Right lobe of liver (tissue), 6 donors: ENCODE measurements at regions not wholly inside any gene's neighbourhood (a gene's known extent, or its start where the extent isn't known, plus 50 kb on each side); places are given as distances from the start of the nearest gene placed in this dataset.
A peak's percentile ranks its signal among the peaks of the same experiment; 100 is the strongest.

Experiments
- ATAC-seq, 4 donors: fragments of 200-7000 bp; cut with Tn5 transposase; one replicate each; pipeline ENCODE4 v1.9.1; 2020; ENCODE audit warnings: mild to moderate bottlenecking in 4 of 4, moderate library complexity in 4 of 4
- DNase-seq, 3 donors: peaks; one replicate each; pipeline ENCODE4 v3.0.0-alpha.2; 2020
- H3K27ac ChIP-seq, 3 donors: fragments of 200-600 bp; one replicate each; pipeline ENCODE4 v1.8.0; 2022
- H3K27me3 ChIP-seq, 2 donors: fragments of 200-600 bp; one replicate each; pipeline ENCODE4 v1.8.0; 2022
- H3K36me3 ChIP-seq, 4 donors: fragments of 200-600 bp; sonication (generic) in 1 of 4; one replicate each; pipeline versions ENCODE4 v1.5.1 to v1.8.0; 2017 to 2022; ENCODE audit warnings: control low read depth in 1 of 4
- H3K4me1 ChIP-seq, 4 donors: fragments of 200-600 bp; sonication (generic) in 1 of 4; one replicate each; pipeline versions ENCODE4 v1.5.1 to v1.8.0; 2017 to 2022; ENCODE audit warnings: control low read depth in 1 of 4
- H3K4me3 ChIP-seq, 3 donors: fragments of 200-600 bp; one replicate each; pipeline ENCODE4 v1.8.0; 2022
- H3K9me3 ChIP-seq, 4 donors: fragments of 200-600 bp; sonication (generic) in 1 of 4; one replicate each; pipeline versions ENCODE4 v1.5.1 to v1.8.0; 2017 to 2022; ENCODE audit warnings: control low read depth in 1 of 4
- POLR2A ChIP-seq: fragments of 450-650 bp; IDR thresholded peaks from one replicate; pipeline ENCODE4 v1.6.1; 2017; ENCODE audit warnings: antibody characterized with exemption, mild to moderate bottlenecking
- WGBS: methylation state at CpG from one replicate; pipeline ENCODE4 v1.1.6; 2018; ENCODE audit warnings: low coverage, low lambda C conversion rate; ENCODE audit not compliant: insufficient coverage; ENCODE audit errors: missing lambda C conversion rate; 5-methylcytosine and 5-hydroxymethylcytosine counted together
- intact Hi-C, 2 donors: fragments of 100-400 bp; cut with DNase I; formaldehyde crosslinking; loops; one replicate each; pipeline versions ENCODE4 v1.11.2 to v1.14.1; 2022
- TF ChIP-seq, protein P1 (sequence below), 4 donors: fragments of 200-600 bp in 3 of 4; fragments of 450-650 bp in 1 of 4; IDR thresholded peaks; one replicate each; pipeline versions ENCODE4 v1.5.1 to v1.8.0; 2016 to 2022; ENCODE audit warnings: antibody characterized with exemption in 4 of 4, mild to moderate bottlenecking in 2 of 4
- donor health status: DM: no; HTN: yes; CAD: no.
- donor health status: DM: no; HTN: no; CAD: no.
- donor health status: DM: no; HTN: no; CAD: no.
- donor health status: DM: no; HTN: yes; CAD: no.
- donor health status: DM: no; HTN: yes; CAD: no.

- Histone ChIP-seq H3K9me3 (no peaks in the 10 kb centered on the region), H3K36me3 (no peaks in the 10 kb centered on the region), H3K27me3 (no peaks in the 10 kb centered on the region), H3K4me1 (no peaks in the 10 kb centered on the region), H3K27ac (no peak overlapping the region), H3K4me3 (no peak overlapping the region)
- WGBS: 58% methylated on average over 3 of the region's 3 CpGs
- DNase-seq (no peak), ATAC-seq (no peak)
- TF ChIP-seq, protein P1, sequence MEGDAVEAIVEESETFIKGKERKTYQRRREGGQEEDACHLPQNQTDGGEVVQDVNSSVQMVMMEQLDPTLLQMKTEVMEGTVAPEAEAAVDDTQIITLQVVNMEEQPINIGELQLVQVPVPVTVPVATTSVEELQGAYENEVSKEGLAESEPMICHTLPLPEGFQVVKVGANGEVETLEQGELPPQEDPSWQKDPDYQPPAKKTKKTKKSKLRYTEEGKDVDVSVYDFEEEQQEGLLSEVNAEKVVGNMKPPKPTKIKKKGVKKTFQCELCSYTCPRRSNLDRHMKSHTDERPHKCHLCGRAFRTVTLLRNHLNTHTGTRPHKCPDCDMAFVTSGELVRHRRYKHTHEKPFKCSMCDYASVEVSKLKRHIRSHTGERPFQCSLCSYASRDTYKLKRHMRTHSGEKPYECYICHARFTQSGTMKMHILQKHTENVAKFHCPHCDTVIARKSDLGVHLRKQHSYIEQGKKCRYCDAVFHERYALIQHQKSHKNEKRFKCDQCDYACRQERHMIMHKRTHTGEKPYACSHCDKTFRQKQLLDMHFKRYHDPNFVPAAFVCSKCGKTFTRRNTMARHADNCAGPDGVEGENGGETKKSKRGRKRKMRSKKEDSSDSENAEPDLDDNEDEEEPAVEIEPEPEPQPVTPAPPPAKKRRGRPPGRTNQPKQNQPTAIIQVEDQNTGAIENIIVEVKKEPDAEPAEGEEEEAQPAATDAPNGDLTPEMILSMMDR (IDR thresholded peaks at IDR 0.05): no peak
- no peak for TF ChIP-seq POLR2A
- intact Hi-C loops: no loop called here
Measured at GRCh38 chr4:155094201-155094820, 114.1 kb upstream of the NPY2R start.

DNA sequence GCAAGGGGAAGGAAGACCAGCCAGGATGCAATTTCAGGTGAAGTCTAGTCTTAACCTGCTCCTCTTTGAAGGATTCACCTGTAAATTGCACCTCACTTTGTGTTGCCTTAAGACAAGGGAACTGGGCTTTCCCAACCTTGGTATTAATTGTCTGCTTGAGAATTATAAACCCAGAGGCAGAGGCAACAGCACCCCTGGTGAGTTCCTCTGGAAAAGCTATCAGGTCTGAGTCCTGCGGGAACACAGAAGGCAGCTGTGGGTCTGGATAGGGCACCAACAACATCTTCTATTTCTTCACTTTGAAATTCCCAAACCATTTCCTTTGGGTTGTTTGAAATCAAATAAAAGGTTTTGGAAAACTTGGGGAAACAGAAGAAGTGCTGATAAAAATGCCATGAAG lies 109.2 kb upstream of the NPY2R start:
- H3K9me3 ChIP-seq: no peaks in the 10 kb centered on the region
- no peak overlapping the region for H3K27ac ChIP-seq
- 75% methylated on average over 1 of the region's 1 CpG for WGBS
- H3K27me3 ChIP-seq: no peaks in the 10 kb centered on the region
- no peak for DNase-seq
- TF ChIP-seq POLR2A: no peak
- TF ChIP-seq, protein P1 (IDR thresholded peaks at IDR 0.05): no peak
- peaks cover 0 to 2% (median 0%) of the 10 kb centered on the region in 4 donors for H3K36me3 ChIP-seq
- H3K4me1 ChIP-seq: no peaks in the 10 kb centered on the region
- H3K4me3 ChIP-seq: no peak overlapping the region
- intact Hi-C loops: no loop called here
- no peak for ATAC-seq

- no peaks in the 10 kb centered on the region for H3K4me1 ChIP-seq
- H3K4me3 ChIP-seq: peak overlapping the region in 2 of 3 donors; percentile 5 to 9
- H3K27me3 ChIP-seq: no peaks in the 10 kb centered on the region
- intact Hi-C loops: no loop called here
- no peaks in the 10 kb centered on the region for H3K36me3 ChIP-seq
- no peaks in the 10 kb centered on the region for H3K9me3 ChIP-seq
- peak overlapping the region; percentile 26 to 73 (median 68) for H3K27ac ChIP-seq
- WGBS: 22% methylated on average over 1 of the region's 1 CpG
- DNase-seq: no peak
- TF ChIP-seq, protein P1 (IDR thresholded peaks at IDR 0.05): no peak
- no peak for TF ChIP-seq POLR2A
- ATAC-seq: peak; percentile 58 to 66 (median 62)
Measured at GRCh38 chr4:155106629-155107028, 101.8 kb upstream of the NPY2R start.

DNA sequence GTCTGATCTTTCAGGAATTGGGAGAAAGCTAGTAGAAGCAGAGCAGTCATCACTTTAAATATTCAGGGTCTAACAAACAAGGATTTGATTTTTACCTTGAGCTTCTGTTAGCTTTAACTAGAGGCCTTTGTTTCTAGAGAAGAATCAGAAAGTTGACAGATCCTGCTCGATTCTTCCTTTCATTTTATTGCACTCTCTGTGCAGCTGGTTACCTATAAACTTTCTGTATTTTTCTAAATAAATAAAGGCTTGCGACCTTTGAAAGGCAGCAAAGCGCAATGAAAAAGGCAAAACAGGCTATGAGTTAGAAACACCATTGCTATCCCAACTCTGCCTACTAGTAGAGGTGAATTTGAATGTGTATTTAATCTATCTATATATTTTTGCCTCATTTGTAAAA lies 101.4 kb upstream of the NPY2R start:
- DNase-seq (no peak), ATAC-seq (peak; percentile 87 to 95 (median 91))
- TF ChIP-seq, protein P1 (IDR thresholded peaks at IDR 0.05): no peak
- TF ChIP-seq POLR2A: no peak
- peak overlapping the region in 2 of 3 donors; percentile 5 to 9 for H3K4me3 ChIP-seq
- no peaks in the 10 kb centered on the region for H3K9me3 ChIP-seq
- H3K27ac ChIP-seq: peak overlapping the region; percentile 26 to 73 (median 68)
- H3K36me3 ChIP-seq: no peaks in the 10 kb centered on the region
- no peaks in the 10 kb centered on the region for H3K4me1 ChIP-seq
- no peaks in the 10 kb centered on the region for H3K27me3 ChIP-seq
- intact Hi-C loops: no loop called here
- 38% methylated on average over 3 of the region's 3 CpGs for WGBS

GRCh38 chr4:155114790-155115189 lies 93.6 kb upstream of the NPY2R start:
- H3K4me1 ChIP-seq: no peaks in the 10 kb centered on the region
- no peak for ATAC-seq

More at GRCh38 chr4:155114790-155115189, 93.6 kb upstream of the NPY2R start:
- Histone ChIP-seq H3K36me3 (no peaks in the 10 kb centered on the region), H3K27ac (no peak overlapping the region), H3K4me3 (no peak overlapping the region), H3K27me3 (no peaks in the 10 kb centered on the region), H3K9me3 (no peaks in the 10 kb centered on the region)
- DNase-seq: no peak
- intact Hi-C loops: no loop called here
- no peak for TF ChIP-seq POLR2A
- TF ChIP-seq, protein P1 (IDR thresholded peaks at IDR 0.05): no peak
